ENCODE measurements at regions not wholly inside any gene's neighbourhood (a gene's known extent, or its start where the extent isn't known, plus 50 kb on each side); places are given as distances from the start of the nearest gene placed in this dataset.

DNA sequence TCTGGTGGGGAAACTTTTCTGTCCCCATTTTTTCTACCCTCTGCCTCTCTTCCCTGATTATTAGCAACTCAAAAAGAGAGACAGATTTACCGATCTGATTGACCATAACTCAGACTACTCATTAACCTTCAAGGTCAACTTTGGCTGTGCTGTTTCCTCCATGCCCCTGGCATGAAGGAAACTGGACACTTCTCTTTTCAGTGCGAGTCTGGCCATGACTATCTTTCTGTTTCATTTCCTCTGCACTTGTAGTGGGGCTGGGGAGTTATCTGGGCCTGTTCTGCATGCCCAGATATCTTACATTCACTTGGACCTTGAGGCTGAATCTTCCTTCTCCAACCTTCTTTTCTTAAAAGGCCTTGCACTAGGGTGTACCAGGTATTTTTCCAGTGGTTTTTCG is 76.9 kb upstream of the SLCO2A1 start:
- no peaks in the 10 kb centered on the region for H3K36me3 Mint-ChIP-seq (ENCODE audit: insufficient read depth, unreplicated experiment)
- intact Hi-C loops (cut with micrococcal nuclease), result no loop called here
- TF ChIP-seq, protein P1, sequence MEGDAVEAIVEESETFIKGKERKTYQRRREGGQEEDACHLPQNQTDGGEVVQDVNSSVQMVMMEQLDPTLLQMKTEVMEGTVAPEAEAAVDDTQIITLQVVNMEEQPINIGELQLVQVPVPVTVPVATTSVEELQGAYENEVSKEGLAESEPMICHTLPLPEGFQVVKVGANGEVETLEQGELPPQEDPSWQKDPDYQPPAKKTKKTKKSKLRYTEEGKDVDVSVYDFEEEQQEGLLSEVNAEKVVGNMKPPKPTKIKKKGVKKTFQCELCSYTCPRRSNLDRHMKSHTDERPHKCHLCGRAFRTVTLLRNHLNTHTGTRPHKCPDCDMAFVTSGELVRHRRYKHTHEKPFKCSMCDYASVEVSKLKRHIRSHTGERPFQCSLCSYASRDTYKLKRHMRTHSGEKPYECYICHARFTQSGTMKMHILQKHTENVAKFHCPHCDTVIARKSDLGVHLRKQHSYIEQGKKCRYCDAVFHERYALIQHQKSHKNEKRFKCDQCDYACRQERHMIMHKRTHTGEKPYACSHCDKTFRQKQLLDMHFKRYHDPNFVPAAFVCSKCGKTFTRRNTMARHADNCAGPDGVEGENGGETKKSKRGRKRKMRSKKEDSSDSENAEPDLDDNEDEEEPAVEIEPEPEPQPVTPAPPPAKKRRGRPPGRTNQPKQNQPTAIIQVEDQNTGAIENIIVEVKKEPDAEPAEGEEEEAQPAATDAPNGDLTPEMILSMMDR (IDR thresholded peaks at IDR 0.05; ENCODE audit: unreplicated experiment), result no peak
- DNase-seq (ENCODE audit: unreplicated experiment), result no peak
- peaks cover 18% of the 10 kb centered on the region for H3K9me3 Mint-ChIP-seq (ENCODE audit: unreplicated experiment)
- BruUV-seq (replicated peaks), result no TSS peak
- ChIA-PET POLR2A (no interaction called here), CTCF (interaction anchor here (0.9 kb wide), 1 partner anchor 12 kb away, joined by 3 read pairs; no protein-coding TSS in a partner anchor)
- H3K4me1 Mint-ChIP-seq (ENCODE audit: insufficient read depth, unreplicated experiment), result no peaks in the 10 kb centered on the region
- no peaks in the 10 kb centered on the region for H3K27me3 Mint-ChIP-seq (ENCODE audit: insufficient read depth, unreplicated experiment)
- no peak overlapping the region for H3K4me3 Mint-ChIP-seq (ENCODE audit: unreplicated experiment)
- H3K27ac Mint-ChIP-seq (ENCODE audit: low read depth, unreplicated experiment), result no peak overlapping the region

DNA sequence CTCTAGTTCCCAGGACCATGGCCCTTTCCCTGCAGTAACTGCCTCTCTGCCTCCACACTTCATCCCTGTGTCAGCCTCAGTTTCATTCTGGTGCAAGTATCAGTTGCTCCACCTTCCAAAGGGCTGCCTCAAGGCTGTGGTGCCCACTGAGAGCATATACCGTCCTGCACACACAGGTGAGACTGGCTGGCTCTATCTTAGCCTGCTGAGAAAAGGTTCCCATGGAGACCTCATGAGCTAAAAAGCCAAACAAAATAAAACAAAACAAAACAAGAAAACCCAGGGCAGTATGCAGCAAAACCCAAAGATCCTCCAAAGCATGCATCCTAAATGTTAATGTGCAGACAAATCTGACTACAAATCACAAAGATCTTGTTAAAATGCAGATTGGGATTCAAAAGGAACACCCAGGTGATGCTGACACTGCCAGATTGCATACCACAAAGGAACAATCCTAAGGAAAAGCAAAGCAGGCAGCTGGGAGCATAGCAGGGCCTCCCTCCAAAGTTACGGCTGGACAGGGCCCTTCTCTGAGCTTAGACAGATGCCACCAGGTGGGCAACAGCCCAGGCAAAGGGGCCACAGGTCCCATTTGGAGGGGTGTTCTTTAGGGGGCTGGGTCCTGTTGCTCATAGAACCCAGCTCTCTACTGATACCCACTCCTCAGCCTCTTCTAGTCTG is 76.3 kb upstream of the SLCO2A1 start:
- BruUV-seq (replicated peaks), result no TSS peak
- POLR2A ChIA-PET, result no interaction called here
- Mint-ChIP-seq H3K9me3 (ENCODE audit: unreplicated experiment) (peaks cover 18% of the 10 kb centered on the region), H3K4me1 (ENCODE audit: insufficient read depth, unreplicated experiment) (no peaks in the 10 kb centered on the region), H3K27me3 (ENCODE audit: insufficient read depth, unreplicated experiment) (no peaks in the 10 kb centered on the region), H3K4me3 (ENCODE audit: unreplicated experiment) (no peak overlapping the region), H3K36me3 (ENCODE audit: insufficient read depth, unreplicated experiment) (no peaks in the 10 kb centered on the region), H3K27ac (ENCODE audit: low read depth, unreplicated experiment) (no peak overlapping the region)
- CTCF ChIA-PET, result no interaction called here
- DNase-seq (ENCODE audit: unreplicated experiment), result no peak
- intact Hi-C loops (cut with micrococcal nuclease), result no loop called here
- TF ChIP-seq, protein P1 (IDR thresholded peaks at IDR 0.05; ENCODE audit: unreplicated experiment), result no peak

DNA sequence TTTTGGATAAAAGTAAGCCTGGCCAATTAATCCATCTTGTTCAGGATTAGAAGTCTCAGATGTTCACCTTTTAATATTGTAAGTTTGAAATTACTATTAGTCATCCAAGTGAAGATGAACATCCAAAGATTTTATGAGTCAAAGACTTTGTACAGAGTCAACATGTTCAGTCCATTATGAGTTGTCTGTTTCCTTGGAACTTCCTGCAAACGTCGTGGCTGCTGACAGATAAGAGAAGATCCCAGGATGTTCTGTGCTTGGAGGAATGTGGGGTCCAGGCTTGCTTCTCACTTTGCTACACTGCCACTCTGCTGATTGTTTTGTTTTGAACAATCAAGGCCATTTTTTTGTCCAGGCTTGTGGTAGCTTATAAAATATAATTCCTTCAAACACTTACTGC is 74.3 kb upstream of the SLCO2A1 start:
- no peak for DNase-seq (ENCODE audit: unreplicated experiment)

DNA sequence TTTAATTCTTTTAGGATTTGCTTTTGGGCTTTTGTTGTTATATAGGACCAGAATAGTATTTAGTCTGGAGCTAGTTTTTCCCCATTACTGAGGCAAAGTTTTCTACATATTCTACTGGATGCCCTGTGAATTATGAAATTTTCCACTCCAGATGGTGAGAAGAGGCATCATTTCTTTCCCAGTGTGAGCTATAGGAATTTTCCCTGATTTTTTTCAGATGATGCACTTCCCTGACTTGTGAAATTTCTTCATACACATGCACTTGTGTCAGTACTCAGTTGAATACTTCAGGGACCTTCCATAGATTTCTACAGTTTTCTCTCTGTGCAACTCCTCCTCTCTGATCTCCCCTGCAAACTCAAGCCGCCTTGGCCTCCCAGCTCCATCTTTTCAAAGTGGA is 73.7 kb upstream of the SLCO2A1 start:
- TF ChIP-seq, protein P1 (IDR thresholded peaks at IDR 0.05; ENCODE audit: unreplicated experiment), result no peak
- intact Hi-C loops (cut with micrococcal nuclease), result no loop called here
- peaks cover 4% of the 10 kb centered on the region for H3K36me3 Mint-ChIP-seq (ENCODE audit: insufficient read depth, unreplicated experiment)
- no peaks in the 10 kb centered on the region for H3K27me3 Mint-ChIP-seq (ENCODE audit: insufficient read depth, unreplicated experiment)
- no peaks in the 10 kb centered on the region for H3K4me1 Mint-ChIP-seq (ENCODE audit: insufficient read depth, unreplicated experiment)
- no peak for DNase-seq (ENCODE audit: unreplicated experiment)
- no peak overlapping the region for H3K27ac Mint-ChIP-seq (ENCODE audit: low read depth, unreplicated experiment)
- CTCF ChIA-PET, result no interaction called here
- H3K4me3 Mint-ChIP-seq (ENCODE audit: unreplicated experiment), result no peak overlapping the region
- peaks cover 32% of the 10 kb centered on the region for H3K9me3 Mint-ChIP-seq (ENCODE audit: unreplicated experiment)
- POLR2A ChIA-PET, result no interaction called here
- BruUV-seq (replicated peaks), result no TSS peak

More for the DNA sequence above, 74.3 kb upstream of the SLCO2A1 start:
- POLR2A ChIA-PET, result no interaction called here
- CTCF ChIA-PET, result interaction anchor here (0.6 to 0.7 kb wide), 2 partner anchors 71 to 94 kb away, joined by 3 to 4 read pairs; no protein-coding TSS in a partner anchor
- no peak overlapping the region for H3K27ac Mint-ChIP-seq (ENCODE audit: low read depth, unreplicated experiment)
- intact Hi-C loops (cut with micrococcal nuclease), result no loop called here
- TF ChIP-seq, protein P1 (IDR thresholded peaks at IDR 0.05; ENCODE audit: unreplicated experiment), result no peak
- H3K4me1 Mint-ChIP-seq (ENCODE audit: insufficient read depth, unreplicated experiment), result no peaks in the 10 kb centered on the region
- peaks cover 27% of the 10 kb centered on the region for H3K9me3 Mint-ChIP-seq (ENCODE audit: unreplicated experiment)
- BruUV-seq (replicated peaks), result no TSS peak
- H3K27me3 Mint-ChIP-seq (ENCODE audit: insufficient read depth, unreplicated experiment), result no peaks in the 10 kb centered on the region
- peaks cover 4% of the 10 kb centered on the region for H3K36me3 Mint-ChIP-seq (ENCODE audit: insufficient read depth, unreplicated experiment)
- H3K4me3 Mint-ChIP-seq (ENCODE audit: unreplicated experiment), result no peak overlapping the region

Measured in MCF 10A (cell line).